Tibial artery (tissue), 4 donors: ENCODE measurements at regions not wholly inside any gene's neighbourhood (a gene's known extent, or its start where the extent isn't known, plus 50 kb on each side); places are given as distances from the start of the nearest gene placed in this dataset.

Experiments
- DNase-seq, 2 donors: peaks; one replicate each; pipeline ENCODE4 v3.0.0-alpha.2; 2019
- H3K27ac ChIP-seq, 2 donors: fragments of 200-600 bp; sonication (generic) in 1 of 2; 1 replicate in 1 of 2; 2 replicates in 1 of 2; pipeline ENCODE4 v1.5.1; 2018 to 2019; ENCODE audit warnings: mild to moderate bottlenecking in 1 of 2
- H3K27me3 ChIP-seq, 2 donors: fragments of 200-600 bp; sonication (generic) in 1 of 2; one replicate each; pipeline versions ENCODE4 v1.5.1 to v1.6.0; 2016 to 2019
- H3K36me3 ChIP-seq, 3 donors: fragments of 200-600 bp; sonication (generic) in 2 of 3; one replicate each; pipeline ENCODE4 v1.5.1; 2016 to 2019; ENCODE audit warnings: mild to moderate bottlenecking in 2 of 3
- H3K4me1 ChIP-seq, 4 donors: fragments of 200-600 bp; sonication (generic) in 2 of 4; 1 replicate in 3 of 4; 2 replicates in 1 of 4; pipeline ENCODE4 v1.5.1; 2016 to 2019
- H3K4me3 ChIP-seq, 2 donors: fragments of 200-600 bp; sonication (generic) in 1 of 2; 1 replicate in 1 of 2; 2 replicates in 1 of 2; pipeline ENCODE4 v1.5.1; 2018 to 2019; ENCODE audit warnings: mild to moderate bottlenecking in 2 of 2
- H3K9me3 ChIP-seq, 3 donors: fragments of 200-600 bp; sonication (generic) in 1 of 3; one replicate each; pipeline ENCODE4 v1.5.1; 2016 to 2019
- intact Hi-C: fragments of 100-400 bp; cut with DNase I; formaldehyde crosslinking; loops from one replicate; pipeline ENCODE4 v1.15.0; 2023; ENCODE audit warnings: low total_unique reads
- TF ChIP-seq, protein P1 (sequence below), 2 experiments: fragments of 200-600 bp in 1 of 2; fragments of 450-650 bp in 1 of 2; IDR thresholded peaks; one replicate each; pipeline ENCODE4 v1.5.1; 2017 to 2019; ENCODE audit warnings: antibody characterized with exemption in 2 of 2, mild to moderate bottlenecking in 1 of 2, moderate library complexity in 1 of 2

DNA sequence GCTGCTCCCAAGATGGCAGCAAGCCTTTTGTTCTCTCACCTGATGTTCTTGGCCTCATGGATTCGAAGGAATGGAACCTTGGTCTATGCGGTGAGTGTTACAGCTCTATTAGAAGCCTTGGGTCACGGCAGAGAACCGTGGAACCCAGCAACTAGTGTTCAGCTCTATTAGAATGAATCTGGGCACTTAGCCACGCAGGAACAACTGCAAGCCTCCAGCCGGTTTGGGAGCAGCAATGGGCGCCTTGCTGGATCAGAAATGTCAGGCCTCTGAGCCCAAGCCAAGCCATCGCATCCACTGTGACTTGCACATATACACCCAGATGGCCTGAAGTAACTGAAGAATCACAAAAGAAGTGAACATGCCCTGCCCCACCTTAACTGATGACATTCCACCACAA lies 1100.7 kb upstream of the PRR20A start:
- intact Hi-C loops: no loop called here
- Histone ChIP-seq H3K36me3 (no peaks in the 10 kb centered on the region), H3K4me3 (no peak overlapping the region), H3K4me1 (no peaks in the 10 kb centered on the region), H3K27ac (no peak overlapping the region), H3K27me3 (no peaks in the 10 kb centered on the region), H3K9me3 (no peaks in the 10 kb centered on the region)
- TF ChIP-seq, protein P1, sequence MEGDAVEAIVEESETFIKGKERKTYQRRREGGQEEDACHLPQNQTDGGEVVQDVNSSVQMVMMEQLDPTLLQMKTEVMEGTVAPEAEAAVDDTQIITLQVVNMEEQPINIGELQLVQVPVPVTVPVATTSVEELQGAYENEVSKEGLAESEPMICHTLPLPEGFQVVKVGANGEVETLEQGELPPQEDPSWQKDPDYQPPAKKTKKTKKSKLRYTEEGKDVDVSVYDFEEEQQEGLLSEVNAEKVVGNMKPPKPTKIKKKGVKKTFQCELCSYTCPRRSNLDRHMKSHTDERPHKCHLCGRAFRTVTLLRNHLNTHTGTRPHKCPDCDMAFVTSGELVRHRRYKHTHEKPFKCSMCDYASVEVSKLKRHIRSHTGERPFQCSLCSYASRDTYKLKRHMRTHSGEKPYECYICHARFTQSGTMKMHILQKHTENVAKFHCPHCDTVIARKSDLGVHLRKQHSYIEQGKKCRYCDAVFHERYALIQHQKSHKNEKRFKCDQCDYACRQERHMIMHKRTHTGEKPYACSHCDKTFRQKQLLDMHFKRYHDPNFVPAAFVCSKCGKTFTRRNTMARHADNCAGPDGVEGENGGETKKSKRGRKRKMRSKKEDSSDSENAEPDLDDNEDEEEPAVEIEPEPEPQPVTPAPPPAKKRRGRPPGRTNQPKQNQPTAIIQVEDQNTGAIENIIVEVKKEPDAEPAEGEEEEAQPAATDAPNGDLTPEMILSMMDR (IDR thresholded peaks at IDR 0.05): no peak
- no peak for DNase-seq

DNA sequence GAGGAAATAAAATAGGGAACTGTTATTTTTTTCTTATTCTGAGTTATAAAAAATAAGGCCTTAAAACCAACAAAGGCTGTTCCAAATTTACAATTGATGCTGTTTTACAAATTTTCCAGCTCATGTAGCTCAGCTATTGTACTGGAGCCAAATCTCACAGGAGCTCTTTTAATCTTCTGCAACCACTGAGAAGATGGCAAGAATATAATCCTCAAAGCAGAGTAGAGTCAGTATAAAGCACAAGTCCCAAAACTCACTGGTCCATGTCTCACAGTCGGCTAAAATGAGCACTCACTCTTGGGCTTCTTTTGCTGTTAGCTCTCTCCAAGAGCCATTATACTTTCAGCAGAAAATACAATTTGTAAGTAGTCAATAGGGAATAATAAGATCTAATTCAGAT lies 1074.4 kb upstream of the PRR20A start:
- no peak for DNase-seq
- Histone ChIP-seq H3K4me3 (no peak overlapping the region), H3K36me3 (no peaks in the 10 kb centered on the region), H3K4me1 (no peaks in the 10 kb centered on the region), H3K27ac (no peak overlapping the region), H3K27me3 (no peaks in the 10 kb centered on the region), H3K9me3 (no peaks in the 10 kb centered on the region)
- intact Hi-C loops: no loop called here
- TF ChIP-seq, protein P1 (IDR thresholded peaks at IDR 0.05): no peak

DNA sequence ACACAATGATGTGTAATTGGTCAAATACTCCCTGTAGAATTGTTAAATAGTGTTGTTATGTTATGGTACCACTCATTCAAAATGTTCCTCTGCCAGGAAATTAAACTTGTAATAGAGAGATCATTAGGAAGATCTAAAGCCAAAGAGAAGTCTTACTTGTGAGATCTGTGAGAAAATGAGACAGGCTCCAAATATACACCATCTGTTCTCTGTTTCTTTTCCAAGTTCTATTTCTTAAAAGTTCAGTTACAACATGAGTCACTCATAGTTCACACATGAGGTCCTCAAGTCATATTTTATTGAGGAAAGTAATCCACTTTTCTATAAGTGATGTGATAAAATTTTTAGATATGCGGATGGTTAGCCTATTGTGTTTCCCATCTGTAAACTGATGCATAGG lies 1038.1 kb upstream of the PRR20A start:
- no peak for DNase-seq
- H3K4me1 ChIP-seq: no peaks in the 10 kb centered on the region
- no peaks in the 10 kb centered on the region for H3K36me3 ChIP-seq
- H3K27me3 ChIP-seq: no peaks in the 10 kb centered on the region
- TF ChIP-seq, protein P1 (IDR thresholded peaks at IDR 0.05): no peak
- no peak overlapping the region for H3K4me3 ChIP-seq
- intact Hi-C loops: no loop called here
- peaks cover 0 to 9% (median 0%) of the 10 kb centered on the region in 3 donors for H3K9me3 ChIP-seq
- no peak overlapping the region for H3K27ac ChIP-seq

DNA sequence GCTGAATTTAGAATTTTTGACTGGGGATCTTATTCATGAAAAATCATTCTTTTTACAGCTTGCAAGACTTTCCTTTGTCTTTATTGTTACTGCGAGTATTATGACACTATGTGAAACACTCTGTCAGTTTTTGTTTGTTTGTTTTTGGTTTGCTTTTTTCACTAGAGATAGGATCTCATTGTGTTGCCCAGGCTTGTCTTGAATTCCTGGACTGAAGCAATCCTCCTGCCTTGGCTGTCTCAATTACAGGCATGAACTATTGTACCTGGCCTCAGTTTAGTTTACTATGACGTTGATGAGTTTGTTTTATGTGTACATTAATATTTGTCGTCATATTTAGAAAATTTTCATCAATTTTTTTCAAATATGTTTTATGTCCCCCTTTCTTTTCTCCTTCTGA lies 1030.0 kb upstream of the PRR20A start:
- Histone ChIP-seq H3K27ac (no peak overlapping the region), H3K4me3 (no peak overlapping the region), H3K27me3 (no peaks in the 10 kb centered on the region), H3K4me1 (no peaks in the 10 kb centered on the region), H3K36me3 (no peaks in the 10 kb centered on the region), H3K9me3 (no peaks in the 10 kb centered on the region)
- TF ChIP-seq, protein P1 (IDR thresholded peaks at IDR 0.05): no peak
- DNase-seq: no peak
- intact Hi-C loops: no loop called here

DNA sequence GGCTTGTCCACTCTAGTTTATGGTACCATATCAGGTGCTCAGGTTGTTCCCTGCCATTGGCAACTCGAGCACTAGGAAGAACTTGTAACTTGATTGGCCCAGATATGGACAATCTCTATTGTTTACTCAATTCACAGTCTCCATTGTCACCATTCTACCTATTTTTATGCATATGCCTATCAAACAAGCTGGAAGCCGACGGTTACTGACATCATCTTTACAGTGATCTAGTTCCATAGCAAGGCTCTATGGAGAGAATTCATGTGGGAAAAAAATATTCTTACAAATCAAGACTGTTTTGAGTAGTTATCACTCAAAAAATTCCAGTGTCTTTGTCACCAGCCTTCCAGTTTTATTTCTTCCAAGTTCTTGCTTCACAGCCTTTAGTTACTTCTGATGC lies 1006.2 kb upstream of the PRR20A start:
- Histone ChIP-seq H3K4me3 (no peak overlapping the region), H3K4me1 (no peaks in the 10 kb centered on the region), H3K27me3 (no peaks in the 10 kb centered on the region), H3K9me3 (no peaks in the 10 kb centered on the region), H3K36me3 (no peaks in the 10 kb centered on the region), H3K27ac (no peak overlapping the region)
- DNase-seq: no peak
- intact Hi-C loops: no loop called here
- TF ChIP-seq, protein P1 (IDR thresholded peaks at IDR 0.05): no peak

DNA sequence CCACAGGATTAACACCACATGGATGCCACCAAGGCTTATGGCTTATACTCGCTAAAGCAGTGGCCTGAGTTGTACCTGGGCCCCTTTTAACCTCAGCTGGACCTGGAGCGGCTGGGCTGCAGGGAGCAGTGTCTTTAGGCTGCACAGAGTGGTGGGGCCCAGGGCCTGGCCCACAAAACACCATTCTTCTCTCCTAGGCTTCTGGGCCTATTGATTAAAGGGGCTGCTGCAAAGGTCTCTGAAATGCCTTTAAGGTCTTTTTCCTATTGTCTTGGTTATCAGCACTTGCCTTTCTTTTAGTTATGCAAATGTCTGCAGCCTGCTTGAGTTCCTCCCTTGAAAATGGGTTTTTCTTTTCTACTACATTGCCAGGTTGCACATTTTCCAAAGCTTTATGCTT lies 973.9 kb upstream of the PRR20A start:
- H3K9me3 ChIP-seq: no peaks in the 10 kb centered on the region
- no peak for DNase-seq
- H3K27me3 ChIP-seq: no peaks in the 10 kb centered on the region
- H3K36me3 ChIP-seq: no peaks in the 10 kb centered on the region
- H3K4me1 ChIP-seq: no peaks in the 10 kb centered on the region
- H3K4me3 ChIP-seq: no peak overlapping the region
- TF ChIP-seq, protein P1 (IDR thresholded peaks at IDR 0.05): no peak
- intact Hi-C loops: no loop called here
- no peak overlapping the region for H3K27ac ChIP-seq
